T-helper 1 cell treated with Interleukin-12 subunit alpha and Interleukin-12 subunit beta and Interleukin-4 antibody, amounts not matched to agents 30 μg/mL and 1 μg/mL, for 36 hours (primary cell): ENCODE measurements at regions not wholly inside any gene's neighbourhood (a gene's known extent, or its start where the extent isn't known, plus 50 kb on each side); places are given as distances from the start of the nearest gene placed in this dataset.
A peak's percentile ranks its signal among the peaks of the same experiment; 100 is the strongest.
"Not testable (repeated sequence)": the region's sequence is repeated elsewhere in the genome, so short reads cannot be mapped to it uniquely, and the experiment has no call there.

Experiments
- H3K27ac Mint-ChIP-seq: one replicate; pipeline ENCODE4 v1.8.0; 2021; ENCODE audit warnings: mild to moderate bottlenecking, mixed read lengths
- H3K27me3 Mint-ChIP-seq: one replicate; pipeline ENCODE4 v1.8.0; 2021; ENCODE audit warnings: low read depth, mixed read lengths
- H3K36me3 Mint-ChIP-seq: one replicate; pipeline ENCODE4 v1.8.0; 2021; ENCODE audit warnings: low read depth, mixed read lengths
- H3K4me1 Mint-ChIP-seq: one replicate; pipeline ENCODE4 v1.8.0; 2021; ENCODE audit warnings: low read depth, mixed read lengths
- H3K4me3 Mint-ChIP-seq: one replicate; pipeline ENCODE4 v1.8.0; 2021; ENCODE audit warnings: mild to moderate bottlenecking, moderate library complexity, mixed read lengths
- H3K9me3 Mint-ChIP-seq: one replicate; pipeline ENCODE4 v1.8.0; 2021; ENCODE audit warnings: mixed read lengths

- H3K27ac Mint-ChIP-seq, H3K36me3 Mint-ChIP-seq, H3K4me1 Mint-ChIP-seq, H3K9me3 Mint-ChIP-seq, H3K4me3 Mint-ChIP-seq, H3K27me3 Mint-ChIP-seq: not testable (repeated sequence)
Measured at GRCh38 chr16:10261526-10261925, 79.3 kb upstream of the GRIN2A start.

DNA sequence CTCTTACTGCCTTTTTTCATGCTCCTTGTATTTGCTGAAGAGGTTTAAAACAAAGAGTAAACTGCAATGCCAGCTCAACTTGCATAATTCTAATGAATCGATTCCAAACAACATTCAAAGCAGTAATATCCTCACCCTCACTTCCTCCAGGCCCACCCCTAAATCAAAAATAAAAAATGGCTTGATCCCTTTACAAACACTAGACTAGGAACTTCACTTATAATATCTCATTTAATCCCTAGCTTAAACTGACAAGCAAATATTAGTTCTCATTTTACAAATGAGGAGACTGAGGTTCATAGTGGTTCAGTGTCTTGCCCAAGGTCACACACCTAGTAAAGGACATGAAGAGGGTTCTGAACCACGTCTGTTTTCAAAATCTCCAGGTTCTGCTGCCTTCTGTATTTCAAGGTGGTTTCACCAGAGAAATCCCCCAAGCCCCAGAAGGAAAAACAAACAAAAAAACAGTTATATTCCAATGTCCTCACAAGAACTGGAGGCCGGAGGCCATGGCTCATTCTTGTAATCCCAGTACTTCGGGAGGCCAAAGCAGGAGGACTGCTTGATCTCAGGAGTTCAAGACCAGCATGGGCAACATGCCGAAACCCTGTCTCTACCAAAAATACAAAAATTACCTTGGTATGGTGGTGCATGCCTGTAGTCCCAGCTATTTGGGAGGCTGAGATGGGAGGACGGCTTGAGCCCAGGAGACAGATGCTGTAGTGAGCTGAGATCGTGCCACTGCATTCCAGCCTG, 80.3 kb upstream of the GRIN2A start:
- no peaks in the 10 kb centered on the region for H3K36me3 Mint-ChIP-seq
- no peaks in the 10 kb centered on the region for H3K27me3 Mint-ChIP-seq
- H3K27ac Mint-ChIP-seq, result no peak overlapping the region
- H3K4me1 Mint-ChIP-seq, result peaks cover 4% of the 10 kb centered on the region
- no peaks in the 10 kb centered on the region for H3K9me3 Mint-ChIP-seq
- no peak overlapping the region for H3K4me3 Mint-ChIP-seq

GRCh38 chr16:10265770-10266615, 83.8 kb upstream of the GRIN2A start:
- no peaks in the 10 kb centered on the region for H3K36me3 Mint-ChIP-seq
- no peaks in the 10 kb centered on the region for H3K27me3 Mint-ChIP-seq
- no peak overlapping the region for H3K27ac Mint-ChIP-seq
- H3K4me3 Mint-ChIP-seq, result no peak overlapping the region
- peaks cover 3% of the 10 kb centered on the region for H3K9me3 Mint-ChIP-seq
- H3K4me1 Mint-ChIP-seq, result peaks cover 4% of the 10 kb centered on the region

GRCh38 chr16:10266809-10267208, 84.6 kb upstream of the GRIN2A start:
- H3K27ac Mint-ChIP-seq, result no peak overlapping the region
- H3K36me3 Mint-ChIP-seq, result no peaks in the 10 kb centered on the region
- peaks cover 4% of the 10 kb centered on the region for H3K4me1 Mint-ChIP-seq
- H3K9me3 Mint-ChIP-seq, result peaks cover 3% of the 10 kb centered on the region
- H3K27me3 Mint-ChIP-seq, result no peaks in the 10 kb centered on the region
- H3K4me3 Mint-ChIP-seq, result no peak overlapping the region

DNA sequence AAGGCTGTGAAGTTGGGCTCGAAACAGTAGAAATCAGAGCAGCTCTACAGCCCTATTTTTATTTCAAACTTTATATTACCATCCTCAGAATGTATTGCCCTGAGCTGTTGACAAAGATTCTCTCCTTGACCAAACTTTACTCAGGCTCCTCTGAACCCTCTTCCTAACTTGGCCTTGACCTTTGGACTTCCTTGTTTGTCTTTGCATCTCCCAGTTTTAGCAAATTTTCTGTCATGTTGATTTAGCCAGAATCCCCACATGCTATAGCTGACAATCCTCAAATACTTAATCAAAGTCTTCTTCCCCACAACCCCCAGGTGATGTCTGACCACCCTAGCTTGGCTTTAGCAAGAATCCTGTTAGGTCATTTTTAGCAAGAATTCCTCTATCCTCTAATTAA, 87.4 kb upstream of the GRIN2A start:
- Mint-ChIP-seq H3K4me1 (peaks cover 4% of the 10 kb centered on the region), H3K27ac (no peak overlapping the region), H3K9me3 (peaks cover 5% of the 10 kb centered on the region), H3K27me3 (no peaks in the 10 kb centered on the region), H3K36me3 (no peaks in the 10 kb centered on the region), H3K4me3 (no peak overlapping the region)

DNA sequence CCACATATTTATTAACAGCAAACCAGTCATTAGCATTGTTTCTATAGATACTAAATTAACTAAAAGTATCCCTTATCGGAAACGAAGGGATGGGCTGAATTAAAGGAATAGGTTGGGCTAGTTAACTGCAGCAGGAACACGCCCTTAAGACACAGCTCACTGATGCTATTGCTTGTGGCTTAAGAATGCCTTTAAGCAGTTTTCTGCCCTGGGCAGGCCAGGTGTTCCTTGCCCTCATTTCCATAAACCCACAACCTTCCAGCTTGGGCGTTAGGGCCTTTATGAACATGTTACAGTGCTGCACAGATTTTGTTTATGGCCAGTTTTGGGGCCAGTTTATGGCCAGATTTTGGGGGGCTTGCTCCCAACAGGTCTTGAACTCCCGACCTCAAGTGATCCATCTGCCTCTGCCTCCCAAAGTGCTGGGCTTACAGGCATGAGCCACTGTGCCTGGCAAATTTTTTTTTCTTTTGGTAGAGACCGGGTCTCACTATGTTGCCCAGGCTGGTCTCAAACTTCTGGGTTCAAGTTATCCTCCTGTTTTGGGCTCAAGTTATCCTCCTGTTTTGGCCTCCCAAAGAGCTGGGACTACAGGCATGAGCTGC, 90.1 kb upstream of the GRIN2A start:
- H3K9me3 Mint-ChIP-seq, result peaks cover 11% of the 10 kb centered on the region
- peaks cover 11% of the 10 kb centered on the region for H3K4me1 Mint-ChIP-seq
- not testable (repeated sequence) for H3K27me3 Mint-ChIP-seq, H3K4me3 Mint-ChIP-seq, H3K36me3 Mint-ChIP-seq, H3K27ac Mint-ChIP-seq

DNA sequence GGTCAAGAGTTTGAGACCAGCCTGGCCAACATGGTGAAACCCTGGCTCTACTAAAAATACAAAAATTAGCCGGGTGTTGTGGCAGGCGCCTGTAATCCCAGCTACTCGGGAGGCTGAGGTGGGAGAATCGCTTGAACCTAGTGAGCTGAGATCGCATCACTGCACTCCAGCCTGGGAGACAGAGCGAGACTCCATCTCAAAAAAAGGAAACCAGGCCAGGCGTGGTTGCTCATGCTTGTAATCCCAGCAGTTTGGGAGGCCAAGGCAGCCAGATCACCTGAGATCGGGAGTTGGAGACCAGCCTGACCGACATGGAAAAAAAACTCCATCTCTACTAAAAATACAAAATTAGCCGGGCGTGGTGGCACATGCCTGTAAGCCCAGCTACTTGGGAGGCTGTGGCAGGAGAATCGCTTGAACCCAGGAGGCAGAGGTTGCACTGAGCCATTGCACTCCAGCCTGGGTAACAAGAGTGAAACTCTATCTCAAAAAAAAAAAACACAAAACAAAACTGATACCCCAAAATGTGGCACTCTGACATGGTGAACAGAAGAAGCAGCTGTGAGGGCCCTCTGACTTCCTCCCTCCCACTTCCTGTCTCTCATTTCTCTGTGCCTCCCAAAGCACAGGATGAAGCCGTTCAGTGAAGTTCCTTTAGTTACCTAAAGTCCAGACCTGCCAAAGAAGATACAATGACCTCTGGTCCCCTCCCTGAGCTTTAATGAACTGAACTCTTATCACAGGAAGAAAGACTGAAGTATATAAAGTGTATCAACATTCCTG, 93.2 kb upstream of the GRIN2A start:
- H3K36me3 Mint-ChIP-seq, H3K27me3 Mint-ChIP-seq, H3K4me3 Mint-ChIP-seq: not testable (repeated sequence)
- Mint-ChIP-seq H3K27ac (peak overlapping the region; percentile 62), H3K9me3 (peaks cover 20% of the 10 kb centered on the region), H3K4me1 (peaks cover 11% of the 10 kb centered on the region)

- H3K4me3 Mint-ChIP-seq, result no peak overlapping the region
- peaks cover 11% of the 10 kb centered on the region for H3K4me1 Mint-ChIP-seq
- peaks cover 17% of the 10 kb centered on the region for H3K9me3 Mint-ChIP-seq
- H3K36me3 Mint-ChIP-seq, result peaks cover 9% of the 10 kb centered on the region
- no peaks in the 10 kb centered on the region for H3K27me3 Mint-ChIP-seq
- no peak overlapping the region for H3K27ac Mint-ChIP-seq
Measured at GRCh38 chr16:10277597-10277996, 95.4 kb upstream of the GRIN2A start.

DNA sequence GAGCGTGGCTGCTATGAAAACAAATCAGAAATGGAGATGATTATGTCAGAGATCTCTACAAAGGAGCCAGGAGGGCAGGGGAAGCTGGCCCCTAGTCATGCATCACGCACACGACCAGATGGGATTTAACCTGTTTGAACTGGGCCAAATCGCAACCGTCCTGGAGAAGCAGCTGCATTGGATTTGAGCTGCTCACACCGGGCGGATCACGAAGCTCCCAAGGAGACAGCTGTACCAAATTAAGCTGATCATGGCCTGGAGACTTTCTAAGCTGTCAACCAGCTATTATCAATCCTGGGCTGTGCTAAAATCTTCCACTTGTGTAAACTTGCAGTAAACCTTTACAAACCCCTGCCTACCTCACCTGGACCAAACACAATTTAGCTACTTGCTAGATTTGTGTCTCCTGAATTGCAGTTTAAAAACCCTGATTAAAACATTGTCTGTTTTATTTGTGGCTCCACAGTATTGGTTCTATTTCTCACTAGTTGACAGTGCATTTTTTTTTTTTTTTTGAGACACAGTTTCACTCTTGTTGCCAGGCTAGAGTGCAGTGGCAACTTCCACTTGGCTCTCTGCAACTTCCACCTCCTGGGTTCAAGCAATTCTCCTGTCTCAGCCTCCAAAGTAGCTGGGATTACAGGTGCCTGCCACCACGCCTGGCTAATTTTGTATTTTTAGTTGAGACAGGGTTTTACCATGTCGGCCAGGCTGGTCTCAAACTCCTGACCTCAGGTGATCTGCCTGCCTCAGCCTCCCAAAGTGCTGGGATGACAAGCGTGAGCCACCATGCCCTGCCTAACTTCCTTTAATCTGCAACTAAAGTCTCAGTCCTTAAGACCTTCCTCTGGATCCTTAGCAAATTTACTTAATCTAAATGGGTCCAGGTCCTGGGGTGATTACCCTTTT, 98.3 kb upstream of the GRIN2A start:
- Mint-ChIP-seq H3K9me3 (peaks cover 13% of the 10 kb centered on the region), H3K27ac (no peak overlapping the region), H3K4me3 (no peak overlapping the region)

DNA sequence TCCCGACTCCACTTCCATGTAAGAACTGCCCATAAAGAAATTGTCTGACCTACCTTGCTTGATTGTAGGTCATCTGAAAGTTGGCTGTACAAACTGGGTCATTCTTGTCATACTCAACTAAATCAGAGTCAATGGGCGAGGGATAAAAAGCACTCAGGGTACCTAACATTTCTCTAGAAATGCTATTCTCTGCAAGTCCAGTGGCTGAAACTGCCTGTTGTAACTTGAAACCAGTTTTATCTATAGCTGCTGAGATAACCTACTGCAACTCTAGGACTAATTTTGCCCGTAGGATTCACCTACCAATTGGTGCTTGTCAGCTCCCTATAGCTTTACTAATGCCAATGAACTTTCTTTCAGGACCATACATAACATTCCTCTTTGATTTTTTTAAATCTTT, 100.1 kb upstream of the GRIN2A start:
- peaks cover 4% of the 10 kb centered on the region for H3K27me3 Mint-ChIP-seq
- no peak overlapping the region for H3K27ac Mint-ChIP-seq
- H3K9me3 Mint-ChIP-seq, result peaks cover 8% of the 10 kb centered on the region
- peaks cover 5% of the 10 kb centered on the region for H3K36me3 Mint-ChIP-seq
- no peak overlapping the region for H3K4me3 Mint-ChIP-seq
- H3K4me1 Mint-ChIP-seq, result no peaks in the 10 kb centered on the region

More for the DNA sequence above, 98.3 kb upstream of the GRIN2A start:
- peaks cover 9% of the 10 kb centered on the region for H3K36me3 Mint-ChIP-seq
- peaks cover 7% of the 10 kb centered on the region for H3K4me1 Mint-ChIP-seq
- H3K27me3 Mint-ChIP-seq, result peaks cover 4% of the 10 kb centered on the region

DNA sequence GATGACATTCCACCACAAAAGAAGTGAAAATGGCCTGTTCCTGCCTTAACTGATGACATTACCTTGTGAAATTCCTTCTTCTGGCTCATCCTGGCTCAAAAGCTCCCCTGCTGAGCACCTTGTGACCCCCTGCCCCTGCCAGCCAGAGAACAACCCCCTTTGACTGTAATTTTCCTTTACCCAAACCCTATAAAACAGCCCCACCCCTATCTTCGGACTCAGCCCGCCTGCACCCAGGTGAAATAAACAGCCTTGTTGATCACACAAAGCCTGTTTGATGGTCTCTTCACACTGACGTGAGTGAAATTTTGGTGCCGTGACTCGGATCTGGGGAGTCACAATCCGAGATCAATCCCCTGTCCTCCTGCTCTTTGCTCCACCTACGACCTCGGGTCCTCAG, 101.0 kb upstream of the GRIN2A start:
- not testable (repeated sequence) for H3K4me3 Mint-ChIP-seq, H3K27me3 Mint-ChIP-seq, H3K36me3 Mint-ChIP-seq, H3K27ac Mint-ChIP-seq, H3K4me1 Mint-ChIP-seq, H3K9me3 Mint-ChIP-seq

DNA sequence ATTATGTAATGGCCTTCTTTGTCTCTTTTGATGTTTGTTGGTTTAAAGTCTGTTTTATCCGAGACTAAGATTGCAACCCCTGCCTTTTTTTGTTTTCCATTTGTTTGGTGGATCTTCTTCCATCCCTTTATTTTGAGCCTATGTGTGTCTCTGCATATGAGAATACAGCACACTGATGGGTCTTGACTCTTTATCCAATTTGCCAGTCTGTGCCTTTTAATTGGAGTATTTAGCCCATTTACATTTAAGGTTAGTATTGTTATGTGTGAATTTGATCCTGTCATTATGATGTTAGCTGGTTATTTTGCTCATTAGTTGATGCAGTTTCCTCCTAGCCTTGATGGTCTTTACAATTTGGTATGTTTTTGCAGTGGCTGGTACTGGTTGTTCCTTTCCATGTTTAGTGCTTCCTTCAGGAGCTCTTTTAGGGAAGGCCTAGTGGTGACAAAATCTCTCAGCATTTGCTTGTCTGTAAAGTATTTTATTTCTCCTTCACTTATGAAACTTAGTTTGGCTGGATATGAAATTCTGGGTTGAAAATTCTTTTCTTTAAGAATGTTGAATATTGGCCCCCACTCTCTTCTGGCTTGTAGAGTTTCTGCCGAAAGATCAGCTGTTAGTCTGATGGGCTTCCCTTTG, 95.3 kb upstream of the ATF7IP2 start:
- H3K36me3 Mint-ChIP-seq, H3K4me3 Mint-ChIP-seq, H3K4me1 Mint-ChIP-seq, H3K27ac Mint-ChIP-seq, H3K27me3 Mint-ChIP-seq: not testable (repeated sequence)
- H3K9me3 Mint-ChIP-seq, result peaks cover 27% of the 10 kb centered on the region

DNA sequence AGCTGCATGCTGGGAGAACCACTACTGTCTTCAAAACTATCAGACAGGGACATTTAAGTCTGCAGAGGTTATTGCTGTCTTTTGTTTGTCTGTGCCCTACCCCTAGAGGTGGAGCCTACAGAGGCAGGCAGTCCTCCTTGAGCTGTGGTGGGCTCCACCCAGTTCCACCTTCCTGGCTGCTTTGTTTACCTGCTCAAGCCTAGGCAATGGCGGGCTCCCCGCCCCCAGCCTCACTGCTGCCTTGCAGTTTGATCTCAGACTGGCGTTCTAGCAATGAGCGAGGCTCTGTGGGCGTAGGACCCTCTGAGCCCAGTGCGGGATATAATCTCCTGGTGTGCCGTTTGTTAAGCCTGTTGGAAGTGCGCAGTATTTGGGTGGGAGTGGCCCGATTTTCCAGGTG, 93.7 kb upstream of the ATF7IP2 start:
- not testable (repeated sequence) for H3K27me3 Mint-ChIP-seq, H3K4me3 Mint-ChIP-seq, H3K36me3 Mint-ChIP-seq, H3K4me1 Mint-ChIP-seq, H3K27ac Mint-ChIP-seq
- H3K9me3 Mint-ChIP-seq, result peaks cover 27% of the 10 kb centered on the region
